HL-60 (cell line): ENCODE measurements at regions not wholly inside any gene's neighbourhood (a gene's known extent, or its start where the extent isn't known, plus 50 kb on each side); places are given as distances from the start of the nearest gene placed in this dataset.
"Not testable (repeated sequence)": the region's sequence is repeated elsewhere in the genome, so short reads cannot be mapped to it uniquely, and the experiment has no call there.

Source experiments
- DNase-seq, 2 experiments: peaks; one replicate each; pipeline ENCODE4 v3.0.0-alpha.2; 2010 to 2020; ENCODE audit warnings: low read depth in 1 of 2, low spot score in 1 of 2
- H3K27ac ChIP-seq: fragments of 250-450 bp; sonication (Bioruptor Pico); replicated peaks from 2 replicates; pipeline ENCODE4 v1.5.1; 2020; ENCODE audit warnings: mild to moderate bottlenecking, moderate library complexity
- H3K27me3 ChIP-seq: fragments of 250-450 bp; sonication (Bioruptor Pico); 2 replicates; pipeline ENCODE4 v1.5.1; 2021; ENCODE audit warnings: mild to moderate bottlenecking, moderate library complexity; ENCODE audit not compliant: insufficient read depth, poor library complexity, severe bottlenecking
- H3K4me3 ChIP-seq: replicated peaks from 2 replicates; pipeline ENCODE4 v1.5.1; 2011; ENCODE audit warnings: mild to moderate bottlenecking, control low read depth, low read length; ENCODE audit not compliant: insufficient read depth
- GABPA ChIP-seq: IDR thresholded peaks from 2 replicates; pipeline ENCODE4 v1.6.1; 2012; ENCODE audit warnings: low read depth
- POLR2AphosphoS5 ChIP-seq: IDR thresholded peaks from 2 replicates; pipeline ENCODE4 v1.6.1; 2012; ENCODE audit warnings: low read depth
- SPI1 ChIP-seq: IDR thresholded peaks from 2 replicates; pipeline ENCODE4 v1.6.1; 2012; ENCODE audit warnings: low read depth, mild to moderate bottlenecking, borderline replicate concordance
- TF ChIP-seq, protein P1 (sequence below): IDR thresholded peaks from 2 replicates; pipeline ENCODE4 v1.6.1; 2012; ENCODE audit warnings: low read depth; ENCODE audit not compliant: insufficient replicate concordance
- TF ChIP-seq, protein P2 (sequence below): IDR thresholded peaks from one replicate; pipeline ENCODE4 v1.5.1; 2011; ENCODE audit warnings: low read length, control low read depth, inconsistent platforms; ENCODE audit not compliant: insufficient read depth

GRCh38 chr5:57085306-57086081 lies 88.4 kb upstream of the GPBP1 start:
- no peaks in the 10 kb centered on the region for H3K27me3 ChIP-seq
- TF ChIP-seq, protein P1, sequence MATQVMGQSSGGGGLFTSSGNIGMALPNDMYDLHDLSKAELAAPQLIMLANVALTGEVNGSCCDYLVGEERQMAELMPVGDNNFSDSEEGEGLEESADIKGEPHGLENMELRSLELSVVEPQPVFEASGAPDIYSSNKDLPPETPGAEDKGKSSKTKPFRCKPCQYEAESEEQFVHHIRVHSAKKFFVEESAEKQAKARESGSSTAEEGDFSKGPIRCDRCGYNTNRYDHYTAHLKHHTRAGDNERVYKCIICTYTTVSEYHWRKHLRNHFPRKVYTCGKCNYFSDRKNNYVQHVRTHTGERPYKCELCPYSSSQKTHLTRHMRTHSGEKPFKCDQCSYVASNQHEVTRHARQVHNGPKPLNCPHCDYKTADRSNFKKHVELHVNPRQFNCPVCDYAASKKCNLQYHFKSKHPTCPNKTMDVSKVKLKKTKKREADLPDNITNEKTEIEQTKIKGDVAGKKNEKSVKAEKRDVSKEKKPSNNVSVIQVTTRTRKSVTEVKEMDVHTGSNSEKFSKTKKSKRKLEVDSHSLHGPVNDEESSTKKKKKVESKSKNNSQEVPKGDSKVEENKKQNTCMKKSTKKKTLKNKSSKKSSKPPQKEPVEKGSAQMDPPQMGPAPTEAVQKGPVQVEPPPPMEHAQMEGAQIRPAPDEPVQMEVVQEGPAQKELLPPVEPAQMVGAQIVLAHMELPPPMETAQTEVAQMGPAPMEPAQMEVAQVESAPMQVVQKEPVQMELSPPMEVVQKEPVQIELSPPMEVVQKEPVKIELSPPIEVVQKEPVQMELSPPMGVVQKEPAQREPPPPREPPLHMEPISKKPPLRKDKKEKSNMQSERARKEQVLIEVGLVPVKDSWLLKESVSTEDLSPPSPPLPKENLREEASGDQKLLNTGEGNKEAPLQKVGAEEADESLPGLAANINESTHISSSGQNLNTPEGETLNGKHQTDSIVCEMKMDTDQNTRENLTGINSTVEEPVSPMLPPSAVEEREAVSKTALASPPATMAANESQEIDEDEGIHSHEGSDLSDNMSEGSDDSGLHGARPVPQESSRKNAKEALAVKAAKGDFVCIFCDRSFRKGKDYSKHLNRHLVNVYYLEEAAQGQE = no peak
- TF ChIP-seq SPI1 = no peak
- H3K27ac ChIP-seq = no peak overlapping the region
- no peak for DNase-seq
- H3K4me3 ChIP-seq = no peak overlapping the region

GRCh38 chr5:57087947-57088346 lies 85.9 kb upstream of the GPBP1 start:
- not testable (repeated sequence) for DNase-seq, H3K4me3 ChIP-seq, H3K27ac ChIP-seq, H3K27me3 ChIP-seq

GRCh38 chr5:57094753-57095683 lies 78.8 kb upstream of the GPBP1 start:
- H3K4me3 ChIP-seq = no peak overlapping the region
- TF ChIP-seq, protein P1 = no peak
- TF ChIP-seq, protein P2, sequence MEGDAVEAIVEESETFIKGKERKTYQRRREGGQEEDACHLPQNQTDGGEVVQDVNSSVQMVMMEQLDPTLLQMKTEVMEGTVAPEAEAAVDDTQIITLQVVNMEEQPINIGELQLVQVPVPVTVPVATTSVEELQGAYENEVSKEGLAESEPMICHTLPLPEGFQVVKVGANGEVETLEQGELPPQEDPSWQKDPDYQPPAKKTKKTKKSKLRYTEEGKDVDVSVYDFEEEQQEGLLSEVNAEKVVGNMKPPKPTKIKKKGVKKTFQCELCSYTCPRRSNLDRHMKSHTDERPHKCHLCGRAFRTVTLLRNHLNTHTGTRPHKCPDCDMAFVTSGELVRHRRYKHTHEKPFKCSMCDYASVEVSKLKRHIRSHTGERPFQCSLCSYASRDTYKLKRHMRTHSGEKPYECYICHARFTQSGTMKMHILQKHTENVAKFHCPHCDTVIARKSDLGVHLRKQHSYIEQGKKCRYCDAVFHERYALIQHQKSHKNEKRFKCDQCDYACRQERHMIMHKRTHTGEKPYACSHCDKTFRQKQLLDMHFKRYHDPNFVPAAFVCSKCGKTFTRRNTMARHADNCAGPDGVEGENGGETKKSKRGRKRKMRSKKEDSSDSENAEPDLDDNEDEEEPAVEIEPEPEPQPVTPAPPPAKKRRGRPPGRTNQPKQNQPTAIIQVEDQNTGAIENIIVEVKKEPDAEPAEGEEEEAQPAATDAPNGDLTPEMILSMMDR = no peak
- TF ChIP-seq GABPA (no peak), POLR2AphosphoS5 (no peak), SPI1 (no peak)
- no peak overlapping the region for H3K27ac ChIP-seq
- no peak for DNase-seq
- no peaks in the 10 kb centered on the region for H3K27me3 ChIP-seq

- no peak for DNase-seq
These were observed 76.3 kb upstream of the GPBP1 start for GRCh38 chr5:57097526-57097925.

More at GRCh38 chr5:57097526-57097925, 76.3 kb upstream of the GPBP1 start:
- Histone ChIP-seq H3K27me3 (no peaks in the 10 kb centered on the region), H3K27ac (no peak overlapping the region), H3K4me3 (no peak overlapping the region)
- TF ChIP-seq POLR2AphosphoS5 (no peak), SPI1 (no peak), GABPA (no peak)
- TF ChIP-seq, protein P1 = no peak
- TF ChIP-seq, protein P2 = no peak
